ENCODE measurements at regions not wholly inside any gene's neighbourhood (a gene's known extent, or its start where the extent isn't known, plus 50 kb on each side); places are given as distances from the start of the nearest gene placed in this dataset.
A peak's percentile ranks its signal among the peaks of the same experiment; 100 is the strongest.

- DNase-seq (ENCODE audit: low read depth), result no peak
- TF ChIP-seq CTCF (IDR thresholded peaks at IDR 0.05; ENCODE audit: low read depth, low read length), result no peak
- TF ChIP-seq MAX (IDR thresholded peaks at IDR 0.05; ENCODE audit: low read depth, low read length), result no peak
- no peak for TF ChIP-seq POLR2A (IDR thresholded peaks at IDR 0.05; ENCODE audit: extremely low read depth, insufficient read length)
- TF ChIP-seq MYC (IDR thresholded peaks at IDR 0.05; ENCODE audit: low read depth, low read length), result no peak
Observed at GRCh38 chr17:36765436-36766043, 164.2 kb downstream of the MRM1 start.

GRCh38 chr17:36768394-36768793, 167.0 kb downstream of the MRM1 start:
- TF ChIP-seq MYC (IDR thresholded peaks at IDR 0.05; ENCODE audit: low read depth, low read length) (no peak), CTCF (IDR thresholded peaks at IDR 0.05; ENCODE audit: low read depth, low read length) (peak; percentile 15)
- no peak overlapping the region for H3K4me3 ChIP-seq (ENCODE audit: low read depth, low read length)
- no peak for DNase-seq (ENCODE audit: low read depth)

More at GRCh38 chr17:36765436-36766043, 164.2 kb downstream of the MRM1 start:
- no peak overlapping the region for H3K4me3 ChIP-seq (ENCODE audit: low read depth, low read length)

GRCh38 chr17:36773039-36773438, 164.2 kb upstream of the LHX1 start:
- no peak for DNase-seq (ENCODE audit: low read depth)
- no peak overlapping the region for H3K4me3 ChIP-seq (ENCODE audit: low read depth, low read length)
- TF ChIP-seq MAX (IDR thresholded peaks at IDR 0.05; ENCODE audit: low read depth, low read length) (no peak), POLR2A (IDR thresholded peaks at IDR 0.05; ENCODE audit: extremely low read depth, insufficient read length) (no peak), CTCF (IDR thresholded peaks at IDR 0.05; ENCODE audit: low read depth, low read length) (no peak), MYC (IDR thresholded peaks at IDR 0.05; ENCODE audit: low read depth, low read length) (no peak)

- no peak for TF ChIP-seq CTCF (IDR thresholded peaks at IDR 0.05; ENCODE audit: low read depth, low read length)
- no peak for TF ChIP-seq POLR2A (IDR thresholded peaks at IDR 0.05; ENCODE audit: extremely low read depth, insufficient read length)
- TF ChIP-seq MAX (IDR thresholded peaks at IDR 0.05; ENCODE audit: low read depth, low read length), result no peak
- no peak for TF ChIP-seq MYC (IDR thresholded peaks at IDR 0.05; ENCODE audit: low read depth, low read length)
- peak; percentile 41 for DNase-seq (ENCODE audit: low read depth)
- no peak overlapping the region for H3K4me3 ChIP-seq (ENCODE audit: low read depth, low read length)
Observed at GRCh38 chr17:36777118-36777517, 160.2 kb upstream of the LHX1 start.

- no peak for DNase-seq (ENCODE audit: low read depth)
- TF ChIP-seq MYC (IDR thresholded peaks at IDR 0.05; ENCODE audit: low read depth, low read length), result no peak
- no peak for TF ChIP-seq MAX (IDR thresholded peaks at IDR 0.05; ENCODE audit: low read depth, low read length)
- no peak for TF ChIP-seq CTCF (IDR thresholded peaks at IDR 0.05; ENCODE audit: low read depth, low read length)
- TF ChIP-seq POLR2A (IDR thresholded peaks at IDR 0.05; ENCODE audit: extremely low read depth, insufficient read length), result no peak
- H3K4me3 ChIP-seq (ENCODE audit: low read depth, low read length), result no peak overlapping the region
Observed at GRCh38 chr17:36778448-36778847, 158.8 kb upstream of the LHX1 start.

GRCh38 chr17:36779550-36779949, 157.7 kb upstream of the LHX1 start:
- H3K4me3 ChIP-seq (ENCODE audit: low read depth, low read length), result no peak overlapping the region
- TF ChIP-seq CTCF (IDR thresholded peaks at IDR 0.05; ENCODE audit: low read depth, low read length) (no peak), MYC (IDR thresholded peaks at IDR 0.05; ENCODE audit: low read depth, low read length) (no peak), POLR2A (IDR thresholded peaks at IDR 0.05; ENCODE audit: extremely low read depth, insufficient read length) (no peak)
- no peak for DNase-seq (ENCODE audit: low read depth)

Measured in NB4 (cell line).